PFSK-1 (cell line): ENCODE measurements at regions not wholly inside any gene's neighbourhood (a gene's known extent, or its start where the extent isn't known, plus 50 kb on each side); places are given as distances from the start of the nearest gene placed in this dataset.

Experiments
- FOXP2 ChIP-seq: optimal IDR thresholded peaks from 2 replicates; pipeline ENCODE3; 2011; ENCODE audit warnings: borderline replicate concordance, control low read depth, inconsistent platforms; ENCODE audit not compliant: insufficient read depth; ENCODE audit errors: extremely low read length, extremely low read depth
- POLR2AphosphoS5 ChIP-seq: IDR thresholded peaks from 2 replicates; pipeline ENCODE4 v1.6.1; 2012; ENCODE audit warnings: low read depth, mild to moderate bottlenecking, control low read depth, low read length, moderate library complexity
- SIN3A ChIP-seq: IDR thresholded peaks from 2 replicates; pipeline ENCODE4 v1.6.1; 2012; ENCODE audit warnings: mild to moderate bottlenecking, low read length, moderate library complexity, borderline replicate concordance; ENCODE audit not compliant: insufficient read depth
- TAF1 ChIP-seq: IDR thresholded peaks from 2 replicates; pipeline ENCODE4 v1.6.1; 2012; ENCODE audit warnings: low read length, control low read depth, borderline replicate concordance; ENCODE audit not compliant: insufficient read depth
- TF ChIP-seq, protein P1 (sequence below), 2 experiments: IDR thresholded peaks; 2 replicates each; pipeline versions ENCODE4 v1.6.1 to v1.8.0; 2011 to 2012; ENCODE audit warnings: low read depth in 2 of 2, low read length in 2 of 2, control low read depth in 1 of 2, inconsistent platforms in 1 of 2, mild to moderate bottlenecking in 1 of 2, moderate library complexity in 1 of 2; ENCODE audit not compliant: insufficient read depth in 1 of 2

DNA sequence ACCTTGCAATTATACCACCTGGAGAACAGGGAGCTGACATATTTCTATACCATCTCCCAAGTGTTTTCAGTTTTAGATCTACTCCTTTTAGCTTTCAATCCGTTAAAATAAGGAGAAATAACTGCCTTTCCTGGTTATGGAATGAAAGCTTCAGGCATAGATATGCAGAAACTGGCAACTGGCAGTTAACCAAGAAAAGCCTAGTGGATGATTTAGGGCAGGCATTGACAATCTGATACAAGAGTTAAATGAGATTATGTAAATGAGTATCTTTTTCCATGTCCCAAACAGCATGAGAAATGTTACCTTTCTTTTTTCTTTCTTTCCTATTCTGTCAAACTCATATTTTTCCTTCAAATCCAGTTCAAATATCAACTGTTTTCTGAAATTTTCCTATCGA lies 689.1 kb upstream of the DPPA4 start:
- TF ChIP-seq POLR2AphosphoS5 (no peak), SIN3A (no peak), TAF1 (no peak), FOXP2 (no peak)
- TF ChIP-seq, protein P1, sequence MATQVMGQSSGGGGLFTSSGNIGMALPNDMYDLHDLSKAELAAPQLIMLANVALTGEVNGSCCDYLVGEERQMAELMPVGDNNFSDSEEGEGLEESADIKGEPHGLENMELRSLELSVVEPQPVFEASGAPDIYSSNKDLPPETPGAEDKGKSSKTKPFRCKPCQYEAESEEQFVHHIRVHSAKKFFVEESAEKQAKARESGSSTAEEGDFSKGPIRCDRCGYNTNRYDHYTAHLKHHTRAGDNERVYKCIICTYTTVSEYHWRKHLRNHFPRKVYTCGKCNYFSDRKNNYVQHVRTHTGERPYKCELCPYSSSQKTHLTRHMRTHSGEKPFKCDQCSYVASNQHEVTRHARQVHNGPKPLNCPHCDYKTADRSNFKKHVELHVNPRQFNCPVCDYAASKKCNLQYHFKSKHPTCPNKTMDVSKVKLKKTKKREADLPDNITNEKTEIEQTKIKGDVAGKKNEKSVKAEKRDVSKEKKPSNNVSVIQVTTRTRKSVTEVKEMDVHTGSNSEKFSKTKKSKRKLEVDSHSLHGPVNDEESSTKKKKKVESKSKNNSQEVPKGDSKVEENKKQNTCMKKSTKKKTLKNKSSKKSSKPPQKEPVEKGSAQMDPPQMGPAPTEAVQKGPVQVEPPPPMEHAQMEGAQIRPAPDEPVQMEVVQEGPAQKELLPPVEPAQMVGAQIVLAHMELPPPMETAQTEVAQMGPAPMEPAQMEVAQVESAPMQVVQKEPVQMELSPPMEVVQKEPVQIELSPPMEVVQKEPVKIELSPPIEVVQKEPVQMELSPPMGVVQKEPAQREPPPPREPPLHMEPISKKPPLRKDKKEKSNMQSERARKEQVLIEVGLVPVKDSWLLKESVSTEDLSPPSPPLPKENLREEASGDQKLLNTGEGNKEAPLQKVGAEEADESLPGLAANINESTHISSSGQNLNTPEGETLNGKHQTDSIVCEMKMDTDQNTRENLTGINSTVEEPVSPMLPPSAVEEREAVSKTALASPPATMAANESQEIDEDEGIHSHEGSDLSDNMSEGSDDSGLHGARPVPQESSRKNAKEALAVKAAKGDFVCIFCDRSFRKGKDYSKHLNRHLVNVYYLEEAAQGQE (IDR thresholded peaks at IDR 0.05; ENCODE audit: insufficient read depth in 1 of 2, low read depth in 2 of 2, low read length in 2 of 2): no peak
